HG02943 (cell line): ENCODE measurements at regions not wholly inside any gene's neighbourhood (a gene's known extent, or its start where the extent isn't known, plus 50 kb on each side); places are given as distances from the start of the nearest gene placed in this dataset.
"Not testable (repeated sequence)": the region's sequence is repeated elsewhere in the genome, so short reads cannot be mapped to it uniquely, and the experiment has no call there.

Experiments
- ATAC-seq: cut with Tn5 transposase; IDR thresholded peaks from one replicate; pipeline ENCODE4 v1.9.1; 2021; ENCODE audit warnings: mild to moderate bottlenecking, low read depth, moderate library complexity; ENCODE audit not compliant: unreplicated experiment

DNA sequence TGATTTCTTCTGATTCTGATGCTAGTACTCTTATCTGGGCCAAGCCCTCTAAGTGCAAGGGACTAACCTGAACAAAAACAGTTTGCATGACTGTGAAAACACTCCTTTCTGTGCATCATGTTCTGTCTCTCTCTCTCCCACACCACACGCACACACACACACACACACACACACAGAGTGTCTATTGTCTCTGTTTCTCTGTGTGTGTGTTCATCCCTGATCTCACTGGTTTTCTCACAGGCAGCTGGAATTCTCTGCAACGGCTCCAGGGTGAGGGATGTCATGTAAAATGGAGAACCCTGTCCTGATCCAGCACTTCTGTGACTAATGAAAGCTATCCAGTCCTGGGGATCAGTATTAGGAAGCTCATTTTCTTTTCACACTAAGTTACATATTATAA, 453.1 kb upstream of the RGMB start:
- ATAC-seq = no peak

DNA sequence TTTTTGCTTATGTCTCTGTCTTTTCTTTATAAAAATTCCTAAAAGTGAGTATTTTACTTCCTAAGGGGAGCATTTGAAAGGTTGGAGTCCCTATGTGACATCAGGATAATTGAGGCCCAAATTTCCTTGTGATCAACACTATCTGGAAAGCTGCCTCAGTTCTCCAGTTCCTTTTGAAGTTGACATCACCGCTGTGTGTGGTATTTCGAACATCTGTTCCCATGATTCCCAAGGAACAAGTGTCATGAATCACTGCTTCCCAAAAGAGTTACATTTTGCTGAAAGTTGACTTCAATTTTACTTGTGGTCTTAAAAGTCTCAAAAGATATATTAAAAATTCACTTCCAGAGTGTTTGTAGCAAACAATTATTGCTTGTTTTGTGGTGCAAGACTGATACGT, 452.1 kb upstream of the RGMB start:
- no peak for ATAC-seq

DNA sequence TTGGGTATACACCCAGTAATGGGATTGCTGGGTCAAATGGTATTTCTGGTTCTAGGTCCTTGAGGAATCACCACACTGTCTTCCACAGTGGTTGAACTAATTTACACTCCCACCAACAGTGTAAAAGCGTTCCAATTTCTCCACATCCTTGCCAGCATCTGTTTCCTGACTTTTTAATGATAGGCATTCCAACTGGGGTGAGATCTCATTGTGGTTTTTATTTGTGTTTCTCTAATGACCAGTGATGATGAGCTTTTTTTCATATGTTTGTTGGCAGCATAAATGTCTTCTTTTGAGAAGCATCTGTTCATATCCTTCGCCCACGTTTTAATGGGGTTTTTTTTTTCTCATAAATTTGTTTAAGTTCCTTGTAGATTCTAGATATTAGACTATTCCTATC, 448.3 kb upstream of the RGMB start:
- not testable (repeated sequence) for ATAC-seq

DNA sequence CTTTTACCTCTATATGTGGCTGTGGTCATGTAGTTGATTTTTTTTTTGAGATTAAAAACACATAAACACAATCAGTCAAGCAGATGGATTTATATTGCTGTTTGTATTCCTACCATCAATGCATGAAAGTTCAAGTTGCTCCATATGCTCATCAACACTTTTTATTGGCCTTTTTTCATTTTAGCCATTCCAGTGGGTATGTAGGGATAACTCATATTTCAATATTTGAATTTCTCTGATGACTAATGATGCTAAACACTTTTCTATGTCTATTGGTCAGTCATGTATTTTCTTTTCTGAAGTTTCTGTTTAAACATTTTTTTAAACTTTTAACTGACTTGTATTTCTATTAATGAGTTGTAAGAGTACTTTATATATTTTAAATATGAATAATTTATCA, 445.4 kb upstream of the RGMB start:
- no peak for ATAC-seq

DNA sequence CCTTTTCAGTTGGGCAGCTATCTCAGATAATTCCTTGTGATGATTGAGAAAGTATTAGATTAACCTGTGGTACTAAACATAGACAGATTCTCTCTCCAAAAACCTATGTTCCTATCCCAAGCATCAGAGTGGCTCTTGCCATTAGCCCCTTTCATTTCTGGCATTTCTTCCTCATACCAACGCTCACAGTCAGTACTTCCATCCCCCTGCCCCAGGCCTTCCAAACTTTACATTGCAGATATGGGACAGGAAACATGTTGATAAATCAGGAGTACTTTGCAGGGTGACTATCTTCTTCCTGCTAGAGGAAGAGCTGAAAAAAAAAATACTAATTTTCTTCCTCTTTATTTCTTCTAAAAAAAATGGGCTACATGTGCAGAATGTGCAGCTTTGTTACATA, 442.6 kb upstream of the RGMB start:
- ATAC-seq = no peak

DNA sequence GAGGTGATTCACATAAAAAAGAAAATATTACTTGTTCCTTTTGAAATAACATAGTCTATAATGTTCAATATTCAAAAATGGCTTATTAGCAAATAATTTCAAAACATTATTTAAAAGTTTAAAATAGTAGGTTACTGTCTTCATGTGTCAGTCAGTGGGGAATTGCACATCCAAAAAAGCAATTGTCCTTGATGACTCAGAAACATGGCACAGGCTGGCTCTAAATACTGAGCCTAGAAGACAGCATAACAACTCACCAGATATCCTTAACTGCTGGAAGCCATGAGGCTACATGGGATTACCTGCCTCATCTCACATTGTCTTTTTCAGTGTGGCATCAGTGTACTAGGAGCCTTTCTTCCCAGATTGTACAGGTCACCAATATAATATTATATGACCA, 439.5 kb upstream of the RGMB start:
- no peak for ATAC-seq

DNA sequence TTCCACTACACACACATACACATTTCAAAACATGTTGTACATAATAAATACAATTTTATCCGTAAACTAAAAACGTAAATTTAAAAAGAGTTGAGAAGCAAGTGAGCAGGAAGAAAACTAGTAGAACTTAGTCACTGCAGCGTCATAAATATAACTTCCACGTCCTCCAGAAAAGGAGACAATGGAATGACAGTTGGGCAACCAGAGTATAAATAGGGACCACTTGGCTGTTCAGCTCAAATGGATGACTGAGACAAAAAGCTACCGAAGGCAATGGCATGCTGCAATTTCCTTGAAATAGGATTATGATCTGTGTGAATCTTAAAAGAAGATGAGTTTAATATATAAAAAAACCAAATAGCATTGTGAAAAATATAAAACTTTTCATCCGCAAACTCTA, 438.5 kb upstream of the RGMB start:
- no peak for ATAC-seq

DNA sequence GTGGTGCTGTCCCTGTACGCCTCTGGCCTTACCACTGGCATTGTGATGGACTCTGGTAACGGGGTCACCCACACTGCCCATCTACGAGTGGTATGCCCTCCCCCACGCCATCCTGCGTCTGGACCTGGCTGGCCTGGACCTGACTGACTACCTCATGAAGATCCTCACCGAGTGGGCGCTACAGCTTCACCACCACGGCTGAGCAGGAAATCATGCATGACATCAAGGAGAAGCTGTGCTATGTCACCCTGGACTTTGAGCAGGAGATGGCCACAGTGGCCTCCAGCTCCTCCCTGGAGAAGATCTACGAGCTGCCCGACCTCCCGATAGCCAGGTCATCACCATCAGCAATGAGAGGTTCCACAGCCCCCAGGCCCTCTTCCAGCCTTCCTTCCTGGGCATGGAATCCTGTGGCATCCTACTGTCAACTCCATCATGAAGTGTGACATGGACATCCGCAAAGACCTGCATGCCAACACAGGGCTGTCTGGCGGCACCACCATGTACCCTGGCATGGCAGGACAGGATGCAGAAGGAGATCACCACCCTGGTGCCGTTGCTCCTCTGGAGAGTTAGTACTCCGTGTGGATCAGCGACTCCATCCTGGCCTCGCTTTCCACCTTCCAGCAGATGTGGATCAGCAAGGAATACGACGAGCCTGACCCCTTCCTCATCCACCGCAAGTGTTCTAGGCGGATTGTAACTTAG, 434.2 kb upstream of the RGMB start:
- no peak for ATAC-seq

DNA sequence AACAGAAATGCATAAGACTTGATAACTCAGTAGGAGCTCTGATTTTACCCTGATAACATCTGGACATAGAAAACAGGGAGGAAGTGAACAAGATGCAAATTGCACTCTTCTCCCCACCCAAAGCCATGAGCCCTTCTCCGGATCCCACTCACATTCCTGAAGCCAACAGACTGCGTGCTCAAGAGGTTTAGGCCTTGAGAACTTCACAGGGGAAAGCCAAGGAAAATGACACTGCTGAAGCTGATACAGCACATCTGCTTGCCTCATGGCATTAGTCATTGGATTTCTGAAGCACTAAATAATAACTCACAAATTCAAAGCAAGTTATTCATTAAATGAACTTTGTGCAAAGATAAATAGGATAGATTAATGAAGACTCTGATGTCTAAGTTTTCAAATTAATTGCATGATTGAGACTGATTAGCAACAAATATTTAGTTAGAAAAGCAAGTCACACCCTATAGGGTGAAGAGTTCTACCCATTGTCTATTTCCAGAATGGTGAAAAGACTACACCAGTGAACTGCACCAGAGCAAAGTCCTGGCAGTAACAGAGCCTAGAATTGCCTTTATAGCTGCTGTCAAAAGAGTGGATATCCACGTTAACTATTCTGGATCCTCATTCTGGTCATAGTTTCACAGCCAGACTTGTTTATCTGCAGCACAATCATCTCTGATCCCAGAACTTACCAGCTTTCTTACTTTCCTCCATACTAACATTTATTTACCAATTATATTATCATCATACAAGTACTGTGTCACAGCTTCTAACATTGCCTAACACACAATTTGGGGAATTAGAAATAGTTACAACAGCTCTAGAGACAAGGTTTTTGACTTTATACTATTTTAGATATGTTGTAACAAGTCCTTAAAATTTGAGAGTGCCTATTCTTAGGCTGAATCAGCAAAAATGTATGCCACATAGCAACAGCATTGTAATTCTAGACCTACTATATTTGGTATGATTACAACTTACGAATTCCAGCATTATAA, 432.1 kb upstream of the RGMB start:
- ATAC-seq = no peak

DNA sequence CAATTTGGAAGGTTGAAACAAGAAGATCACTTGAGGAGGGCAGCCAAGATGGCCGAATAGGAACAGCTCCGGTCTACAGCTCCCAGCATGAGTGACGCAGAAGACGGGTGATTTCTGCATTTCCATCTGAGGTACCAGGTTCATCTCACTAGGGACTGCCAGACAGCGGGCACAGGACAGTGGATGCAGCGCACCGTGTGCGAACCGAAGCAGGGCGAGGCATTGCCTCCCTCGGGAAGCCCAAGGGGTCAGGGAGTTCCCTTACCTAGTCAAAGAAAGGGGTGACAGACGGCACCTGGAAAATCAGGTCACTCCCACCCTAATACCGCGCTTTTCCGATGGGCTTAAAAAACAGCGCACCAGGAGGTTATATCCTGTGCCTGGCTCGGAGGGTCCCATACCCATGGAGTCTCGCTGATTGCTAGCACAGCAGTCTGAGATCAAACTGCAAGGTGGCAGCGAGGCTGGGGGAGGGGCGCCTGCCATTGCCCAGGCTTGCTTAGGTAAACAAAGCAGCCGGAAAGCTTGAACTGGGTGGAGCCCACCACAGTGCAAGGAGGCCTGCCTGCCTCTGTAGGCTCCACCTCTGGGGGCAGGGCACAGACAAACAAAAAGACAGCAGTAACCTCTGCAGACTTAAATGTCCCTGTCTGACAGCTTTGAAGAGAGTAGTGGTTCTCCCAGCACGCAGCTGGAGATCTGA, 430.4 kb upstream of the RGMB start:
- ATAC-seq = not testable (repeated sequence)

DNA sequence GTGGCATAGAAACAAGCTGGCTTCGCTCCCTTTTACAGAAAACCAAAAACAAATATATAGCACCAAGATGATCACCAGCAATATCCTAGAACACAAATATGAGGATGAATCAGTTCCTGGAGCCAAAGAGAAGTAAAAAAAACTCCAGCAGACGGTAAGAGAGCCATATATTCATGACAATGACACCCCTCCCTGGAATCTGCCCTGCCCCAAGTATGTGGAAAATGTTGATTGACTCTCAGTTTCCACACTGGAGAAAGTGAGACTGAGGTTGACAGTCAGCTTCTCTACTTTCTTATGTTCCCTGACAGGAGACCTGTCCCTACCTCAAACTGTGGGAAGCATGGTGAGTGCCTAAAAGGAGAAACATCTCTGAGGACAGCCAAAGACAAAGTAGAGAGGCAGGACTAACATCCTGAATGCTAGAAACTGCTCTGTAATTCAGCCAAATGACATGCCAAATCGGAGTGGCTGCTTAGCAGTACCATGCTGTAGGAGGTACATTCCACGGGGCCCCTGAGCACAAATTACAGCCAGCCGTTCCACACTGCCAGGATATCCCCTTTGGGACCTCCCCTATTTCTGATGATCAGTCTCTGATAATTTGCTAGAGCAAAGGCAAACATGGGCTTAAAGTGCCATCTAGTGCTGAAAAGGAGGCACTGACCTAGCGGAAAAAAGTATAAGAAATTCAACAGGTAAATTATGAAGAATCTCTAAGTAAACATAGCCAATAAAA, 424.0 kb upstream of the RGMB start:
- ATAC-seq = no peak

DNA sequence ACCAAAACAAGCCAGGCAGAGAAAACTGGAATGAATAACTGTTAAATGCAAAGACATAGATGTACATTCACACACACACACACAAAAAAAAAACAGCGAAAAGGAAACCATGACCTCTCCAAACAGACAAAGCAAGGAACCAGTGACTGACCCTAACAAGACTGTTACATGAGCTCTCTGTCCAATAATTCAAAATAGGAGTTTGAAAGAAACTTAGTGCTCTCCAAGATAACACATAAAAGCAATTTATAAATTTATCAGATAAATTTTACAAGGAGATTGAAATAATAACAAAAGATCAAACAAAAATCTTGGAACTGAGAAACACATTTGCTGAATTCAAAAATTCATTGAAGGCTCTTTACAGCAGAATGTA, 423.5 kb upstream of the RGMB start:
- ATAC-seq = no peak

DNA sequence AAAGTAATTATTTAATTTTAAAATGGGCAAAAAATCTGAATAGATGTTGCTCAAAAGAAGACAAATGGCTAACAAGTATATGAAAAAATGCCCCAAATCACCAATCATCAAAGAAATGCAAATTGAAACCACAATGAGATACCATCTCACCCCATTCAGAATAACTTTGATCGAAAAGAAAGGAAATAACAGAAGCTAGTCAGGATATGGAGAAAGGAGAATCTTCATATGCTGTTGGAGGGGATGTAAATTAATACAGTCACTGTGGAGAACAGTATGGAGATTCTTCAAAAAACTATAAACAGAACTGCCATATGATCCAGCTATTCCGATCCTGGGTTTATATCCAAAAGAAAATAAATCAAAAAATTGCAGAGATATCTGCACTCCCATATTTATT, 418.5 kb upstream of the RGMB start:
- no peak for ATAC-seq

DNA sequence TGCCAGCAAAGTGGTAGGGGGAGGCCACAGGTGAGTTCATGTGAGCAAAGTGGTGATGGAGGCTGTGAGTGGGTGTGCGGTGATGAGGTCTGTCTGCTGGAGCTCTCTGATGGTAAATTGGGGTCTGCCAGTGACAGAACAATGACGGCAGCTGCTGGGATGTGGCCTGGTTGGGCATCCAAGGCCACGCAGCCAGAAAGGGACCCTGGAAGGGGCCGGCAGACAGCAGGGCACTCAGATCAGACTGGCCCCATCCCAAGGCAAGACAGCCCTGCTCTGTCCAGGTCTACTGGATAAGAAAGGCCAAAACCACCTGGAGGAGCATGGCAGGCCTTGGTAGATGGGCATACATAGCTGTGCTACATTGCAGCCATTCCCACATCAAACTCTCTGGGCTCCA, 412.9 kb upstream of the RGMB start:
- ATAC-seq = no peak

DNA sequence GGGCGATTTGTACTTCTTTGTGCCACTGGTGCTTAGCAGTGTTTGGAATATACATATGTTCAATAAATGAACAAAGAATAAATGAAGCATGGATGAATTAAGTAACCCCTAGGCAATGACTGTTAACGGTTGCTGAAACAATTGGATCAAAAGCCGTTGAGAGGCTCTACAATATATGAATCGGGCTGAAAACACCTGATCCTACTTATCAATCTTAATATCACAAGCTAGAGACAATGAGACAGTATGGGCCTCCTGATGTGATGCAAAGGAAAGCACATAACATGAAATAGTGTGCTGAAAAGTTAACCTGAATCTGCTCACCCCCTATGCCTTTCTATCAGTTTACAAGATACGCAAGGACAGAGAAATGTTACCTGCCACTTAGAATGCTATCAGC, 410.3 kb upstream of the RGMB start:
- no peak for ATAC-seq

DNA sequence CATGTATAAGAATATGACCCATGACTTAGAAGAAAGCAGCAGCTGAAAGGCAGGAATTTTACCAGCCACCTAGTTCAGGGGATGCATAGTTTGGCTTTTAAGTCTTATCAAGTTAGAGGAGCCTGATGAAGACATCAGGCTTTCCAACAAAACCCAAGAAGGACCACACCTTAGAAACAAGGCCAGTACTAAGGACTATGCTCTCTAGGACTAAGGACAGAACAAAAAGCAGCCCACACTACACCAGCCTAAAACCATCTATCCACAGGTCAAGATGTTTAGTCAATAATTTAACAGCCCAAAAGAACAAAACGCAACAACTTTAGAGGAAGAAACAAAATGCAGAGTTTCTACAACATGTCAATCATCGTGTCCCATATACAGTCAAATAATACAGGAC, 408.9 kb upstream of the RGMB start:
- ATAC-seq = no peak

DNA sequence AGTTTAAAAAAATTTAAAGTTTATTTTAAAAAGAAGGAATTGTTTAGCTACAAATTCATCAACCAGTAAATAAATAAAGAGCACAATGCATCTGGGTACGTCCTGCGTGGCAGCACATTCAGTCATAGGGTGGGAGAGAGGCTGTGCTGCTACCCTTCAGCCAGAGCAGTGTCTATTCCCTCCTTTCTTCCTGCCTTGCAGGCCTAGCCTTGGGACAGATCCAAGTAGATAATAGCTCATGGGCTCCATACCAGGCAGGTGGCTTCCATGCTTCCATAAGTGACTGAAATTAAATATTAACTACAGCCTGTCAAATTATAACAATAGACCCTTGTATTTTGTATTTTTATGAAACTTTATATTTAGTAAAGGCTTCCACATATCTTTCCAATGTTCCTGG, 408.3 kb upstream of the RGMB start:
- no peak for ATAC-seq

DNA sequence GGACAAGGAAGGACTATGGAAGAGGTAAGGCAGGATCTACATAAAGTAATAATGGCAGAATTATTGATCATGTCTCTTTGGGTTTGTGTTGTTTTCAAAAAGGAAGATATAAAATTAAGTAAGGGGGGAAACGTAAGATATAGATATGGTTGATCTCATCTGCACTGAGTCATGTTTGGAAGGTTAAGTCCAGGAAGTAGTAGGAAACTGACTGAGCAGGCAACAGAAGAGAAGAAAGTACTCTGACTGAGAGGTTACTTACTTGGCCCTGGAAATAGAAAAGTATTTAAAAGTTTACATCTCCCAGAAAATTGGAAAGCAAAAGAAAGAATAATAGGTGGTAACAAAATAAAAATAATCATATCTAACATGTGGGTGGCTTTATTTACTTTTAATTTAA, 405.3 kb upstream of the RGMB start:
- no peak for ATAC-seq

DNA sequence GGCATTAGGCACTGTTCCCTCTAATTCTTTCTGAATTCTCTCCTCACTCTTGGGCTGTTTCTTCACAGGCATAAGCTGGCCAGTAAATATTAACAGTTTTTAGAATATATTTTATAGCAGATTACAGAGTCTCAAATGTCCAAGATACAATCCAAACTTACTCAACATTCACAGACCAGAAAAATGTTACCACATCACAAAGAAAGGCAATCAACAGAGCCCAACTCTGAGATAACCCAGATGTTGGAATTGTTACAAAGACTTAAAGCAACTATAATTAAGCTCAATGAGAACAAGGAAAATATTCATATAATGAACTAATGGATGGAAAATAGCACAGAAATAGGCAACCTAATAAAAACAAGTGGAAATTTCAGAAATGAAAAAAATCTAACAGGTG, 401.1 kb upstream of the RGMB start:
- no peak for ATAC-seq

DNA sequence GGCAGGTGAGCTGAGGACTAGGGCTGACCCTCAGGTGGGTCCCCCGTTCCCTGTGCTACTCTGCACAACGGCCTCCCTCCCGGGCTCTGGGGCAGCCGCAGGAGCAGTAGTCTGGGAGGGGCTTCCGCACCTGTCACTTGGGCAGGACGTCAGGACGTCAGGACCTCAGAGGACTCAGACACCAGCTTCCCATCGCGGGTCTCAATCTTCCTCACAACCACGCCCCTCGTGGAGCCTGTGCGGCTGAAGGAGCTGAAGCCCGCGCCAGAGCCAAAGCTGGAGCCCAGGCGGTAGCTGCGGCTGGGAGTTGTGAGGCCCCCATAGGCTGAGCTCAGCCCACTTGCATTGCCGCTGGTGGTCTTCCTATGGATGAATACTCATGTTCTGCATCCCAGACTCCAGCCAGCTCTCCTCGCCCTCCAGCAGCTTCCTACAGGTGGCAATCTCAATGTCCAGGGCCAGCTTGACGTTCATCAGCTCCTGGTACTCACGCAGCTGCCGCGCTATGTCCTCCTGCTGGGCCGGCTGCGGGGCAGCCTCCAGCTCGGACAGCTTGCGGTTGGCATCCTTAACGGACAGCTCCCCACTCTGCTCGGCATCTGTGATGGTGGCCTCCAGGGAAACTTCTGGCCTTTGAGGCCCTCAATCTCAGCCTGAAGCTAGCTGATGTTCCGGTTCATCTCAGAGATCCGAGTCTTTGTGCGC, 381.4 kb upstream of the RGMB start:
- no peak for ATAC-seq
